Left forelimb (tissue), 1 donor: ENCODE measurements at regions not wholly inside any gene's neighbourhood (a gene's known extent, or its start where the extent isn't known, plus 50 kb on each side); places are given as distances from the start of the nearest gene placed in this dataset.

Experiments used
- DNase-seq: peaks from one replicate; pipeline ENCODE4 v3.0.0-alpha.2; 2018; ENCODE audit warnings: low spot score

GRCh38 chr3:5069627-5070026 is 52.5 kb upstream of the ARL8B start:
- DNase-seq, result no peak

GRCh38 chr3:5071061-5071460 is 51.0 kb upstream of the ARL8B start:
- no peak for DNase-seq

GRCh38 chr3:5072100-5072816 is 49.8 kb upstream of the ARL8B start:
- no peak for DNase-seq
